PC-3 (cell line): ENCODE measurements at regions not wholly inside any gene's neighbourhood (a gene's known extent, or its start where the extent isn't known, plus 50 kb on each side); places are given as distances from the start of the nearest gene placed in this dataset.
"Not testable (repeated sequence)": the region's sequence is repeated elsewhere in the genome, so short reads cannot be mapped to it uniquely, and the experiment has no call there.

Experiments
- ATAC-seq: fragments of 200-7000 bp; cut with Tn5 transposase; 2 replicates; pipeline ENCODE4 v1.9.1; 2020; ENCODE audit warnings: mild to moderate bottlenecking, moderate library complexity
- BruUV-seq: library from RNA; stranded (reverse); fragments of 400-500 nt; replicated peaks from 2 replicates; lab custom pipeline; 2021; lab: Mats Ljungman, UMichigan
- CTCF ChIA-PET: fragments of 300-600 bp; sonication (Branson Sonifier 250); formaldehyde crosslinking; loops from one replicate; lab custom pipeline; 2022; ENCODE audit warnings: antibody characterized with exemption; lab: Charles Lee
- POLR2A ChIA-PET: fragments of 300-600 bp; sonication (Branson Sonifier 250); formaldehyde crosslinking; loops from one replicate; lab custom pipeline; 2022; ENCODE audit warnings: antibody characterized with exemption; ENCODE audit not compliant: unreplicated experiment; lab: Charles Lee
- DNase-seq: peaks from one replicate; pipeline ENCODE4 v3.0.0-alpha.2; 2015
- H2AFZ ChIP-seq: fragments of 300-600 bp; sonication (generic); 2 replicates; pipeline ENCODE4 v1.6.0; 2016; ENCODE audit warnings: antibody characterized with exemption, low read length
- H3F3A ChIP-seq: fragments of 300-600 bp; sonication (generic); one replicate; pipeline ENCODE4 v1.6.0; 2017; ENCODE audit warnings: antibody characterized with exemption, low read length, control low read depth, mild to moderate bottlenecking; ENCODE audit not compliant: unreplicated experiment
- H3K27ac ChIP-seq: fragments of 300-600 bp; sonication (generic); 2 replicates; pipeline ENCODE4 v1.5.1; 2016; ENCODE audit warnings: mild to moderate bottlenecking, low read length
- H3K27me3 ChIP-seq: fragments of 300-600 bp; sonication (generic); 2 replicates; pipeline ENCODE4 v1.6.1; 2016; ENCODE audit warnings: low read length, mixed read lengths
- H3K36me3 ChIP-seq: fragments of 300-600 bp; sonication (generic); 2 replicates; pipeline ENCODE4 v1.6.1; 2016; ENCODE audit warnings: low read depth, mixed run types, low read length, mixed read lengths
- H3K4me1 ChIP-seq: fragments of 300-600 bp; sonication (generic); 2 replicates; pipeline ENCODE4 v1.5.1; 2016; ENCODE audit warnings: low read length; ENCODE audit not compliant: insufficient read depth
- H3K4me2 ChIP-seq: fragments of 300-600 bp; sonication (generic); 2 replicates; pipeline ENCODE4 v1.6.0; 2016; ENCODE audit warnings: low read length
- H3K4me3 ChIP-seq: fragments of 300-600 bp; sonication (generic); 2 replicates; pipeline ENCODE4 v1.5.1; 2016; ENCODE audit warnings: mild to moderate bottlenecking, low read length, mixed read lengths
- H3K79me2 ChIP-seq: fragments of 300-600 bp; sonication (generic); 2 replicates; pipeline ENCODE4 v1.6.1; 2017; ENCODE audit warnings: low read length, mixed read lengths
- H3K9ac ChIP-seq: fragments of 300-600 bp; sonication (generic); 2 replicates; pipeline ENCODE4 v1.6.0; 2016; ENCODE audit warnings: mild to moderate bottlenecking, low read length
- H3K9me2 ChIP-seq: fragments of 300-600 bp; sonication (generic); replicated peaks from 2 replicates; pipeline ENCODE4 v1.6.1; 2016; ENCODE audit warnings: mixed run types, low read length, mixed read lengths
- H3K9me3 ChIP-seq: fragments of 300-600 bp; sonication (generic); 2 replicates; pipeline ENCODE4 v1.6.1; 2016; ENCODE audit warnings: low read length, mixed read lengths
- H4K20me1 ChIP-seq: fragments of 300-600 bp; sonication (generic); 2 replicates; pipeline ENCODE4 v1.6.1; 2016; ENCODE audit warnings: low read length, mixed read lengths
- CTCF ChIP-seq: fragments of 300-600 bp; sonication (generic); conservative IDR thresholded peaks from 2 replicates; pipeline ENCODE4 v1.5.1; 2017; ENCODE audit warnings: antibody characterized with exemption, low read depth, mild to moderate bottlenecking, low read length
- EZH2 ChIP-seq: fragments of 300-600 bp; sonication (generic); IDR thresholded peaks from one replicate; pipeline ENCODE4 v1.6.1; 2017; ENCODE audit warnings: antibody characterized with exemption, mild to moderate bottlenecking, low read length; ENCODE audit not compliant: unreplicated experiment
- EZH2phosphoT487 ChIP-seq: fragments of 300-600 bp; sonication (generic); IDR thresholded peaks from 2 replicates; pipeline ENCODE4 v1.6.1; 2018; ENCODE audit warnings: mild to moderate bottlenecking, antibody characterized with exemption, low read length, borderline replicate concordance
- intact Hi-C: fragments of 100-400 bp; cut with micrococcal nuclease; formaldehyde crosslinking; loops from 2 replicates; pipeline ENCODE4 v1.9.0; 2023

DNA sequence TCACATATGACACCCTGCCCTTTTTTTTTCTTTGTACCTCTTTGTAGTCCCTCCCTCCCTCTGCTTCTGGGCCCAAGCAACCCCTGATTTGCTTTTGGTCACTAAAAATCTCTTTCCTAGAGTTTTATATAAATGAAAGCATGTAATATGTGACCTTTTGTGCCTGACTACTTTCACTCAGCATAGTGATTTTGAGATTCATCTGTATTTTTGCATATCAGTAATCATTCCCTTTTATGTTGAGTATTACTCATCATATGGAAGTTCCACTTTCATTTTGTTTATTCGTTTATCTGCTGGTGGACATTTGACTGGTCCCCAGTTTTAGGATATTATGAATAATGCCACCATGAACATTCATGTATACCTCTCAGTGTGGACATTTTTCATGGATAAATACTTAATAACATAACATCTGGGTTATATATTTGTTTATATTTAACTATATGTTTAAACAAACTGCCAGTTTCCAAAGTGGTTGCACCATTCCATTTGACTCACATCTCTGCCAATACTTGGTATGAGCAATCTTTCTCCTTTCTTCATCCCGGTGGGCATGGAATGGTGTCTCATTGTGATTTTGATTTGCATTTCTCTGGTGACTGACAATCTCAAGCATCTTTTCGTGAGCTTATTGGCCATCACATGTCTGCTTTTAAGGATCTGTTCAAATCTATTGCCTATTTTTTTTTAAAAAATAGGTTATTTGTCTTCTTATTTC, 115.7 kb upstream of the S1PR3 start:
- ChIA-PET POLR2A (no interaction called here), CTCF (no interaction called here)
- ATAC-seq = no peak
- no peaks in the 10 kb centered on the region for H3K9me2 ChIP-seq
- no peaks in the 10 kb centered on the region for H3K79me2 ChIP-seq
- TF ChIP-seq EZH2 (no peak), CTCF (no peak), EZH2phosphoT487 (no peak)
- intact Hi-C loops = no loop called here
- DNase-seq = no peak
- no peaks in the 10 kb centered on the region for H3K36me3 ChIP-seq
- BruUV-seq = no TSS peak
- no peak overlapping the region for H3K27ac ChIP-seq
- no peaks in the 10 kb centered on the region for H4K20me1 ChIP-seq
- H3K4me3 ChIP-seq = no peak overlapping the region
- H3K4me1 ChIP-seq = no peaks in the 10 kb centered on the region
- H3F3A ChIP-seq = no peaks in the 10 kb centered on the region
- no peaks in the 10 kb centered on the region for H3K27me3 ChIP-seq
- no peak overlapping the region for H3K4me2 ChIP-seq
- no peak overlapping the region for H3K9ac ChIP-seq
- no peaks in the 10 kb centered on the region for H3K9me3 ChIP-seq
- no peak overlapping the region for H2AFZ ChIP-seq

DNA sequence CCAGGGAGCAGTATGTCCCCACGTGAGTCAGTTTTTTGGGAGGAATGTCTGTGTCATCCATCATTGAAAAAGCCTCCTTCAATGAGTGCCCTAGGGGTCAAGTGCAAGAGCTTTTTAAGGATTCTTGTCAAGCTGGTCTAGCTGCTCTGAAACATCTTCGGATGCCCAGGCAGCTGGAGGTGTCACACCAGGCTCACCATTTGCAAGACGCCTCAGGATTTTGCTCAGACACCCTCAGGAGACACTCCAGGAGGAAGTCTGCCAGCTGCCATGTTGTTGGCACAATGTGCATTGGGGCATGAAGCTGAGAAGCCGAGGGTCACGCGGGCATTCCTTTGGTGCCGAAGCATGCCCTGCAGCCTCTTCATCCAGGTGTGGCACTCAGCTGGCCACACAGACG, 111.1 kb upstream of the S1PR3 start:
- Histone ChIP-seq H3K79me2 (no peaks in the 10 kb centered on the region), H4K20me1 (no peaks in the 10 kb centered on the region), H3K4me2 (no peak overlapping the region), H3K27ac (no peak overlapping the region), H3K4me3 (no peak overlapping the region), H3K9ac (no peak overlapping the region), H3K36me3 (no peaks in the 10 kb centered on the region), H3K4me1 (no peaks in the 10 kb centered on the region), H3K9me2 (no peaks in the 10 kb centered on the region), H2AFZ (no peak overlapping the region), H3F3A (no peaks in the 10 kb centered on the region), H3K9me3 (no peaks in the 10 kb centered on the region), H3K27me3 (no peaks in the 10 kb centered on the region)
- DNase-seq = peak; percentile 2
- ChIA-PET CTCF (no interaction called here), POLR2A (no interaction called here)
- no peak for TF ChIP-seq CTCF
- TF ChIP-seq EZH2phosphoT487 = no peak
- no peak for TF ChIP-seq EZH2
- intact Hi-C loops = no loop called here
- no peak for ATAC-seq
- no TSS peak for BruUV-seq

GRCh38 chr9:88884291-88884690, 107.0 kb upstream of the S1PR3 start:
- H3K4me1 ChIP-seq = peaks cover 11% of the 10 kb centered on the region; the same call in 1 of the 2 replicates
- H3K27me3 ChIP-seq, H3F3A ChIP-seq, BruUV-seq, H4K20me1 ChIP-seq, DNase-seq, H3K9me3 ChIP-seq, ATAC-seq, H3K36me3 ChIP-seq, H3K27ac ChIP-seq, H2AFZ ChIP-seq, H3K9me2 ChIP-seq, H3K4me3 ChIP-seq, H3K9ac ChIP-seq, H3K79me2 ChIP-seq, intact Hi-C loops, H3K4me2 ChIP-seq, POLR2A ChIA-PET, CTCF ChIA-PET: not testable (repeated sequence)
